SK-N-SH treated with all-trans-retinoic acid at 6 μM for 48 hours (cell line): ENCODE measurements at regions not wholly inside any gene's neighbourhood (a gene's known extent, or its start where the extent isn't known, plus 50 kb on each side); places are given as distances from the start of the nearest gene placed in this dataset.

Experiments
- ATAC-seq: fragments of 200-7000 bp; cut with Tn5 transposase; 3 replicates; pipeline ENCODE4 v1.9.1; 2020; ENCODE audit warnings: mild to moderate bottlenecking, moderate library complexity
- ARNTL ChIP-seq: fragments of 450-650 bp; formaldehyde crosslinking; IDR thresholded peaks from 2 replicates; pipeline ENCODE4 v1.5.0; 2020; ENCODE audit warnings: low read depth, mild to moderate bottlenecking, moderate library complexity, borderline replicate concordance
- BACH2 ChIP-seq: fragments of 250-450 bp; sonication (Bioruptor Pico); IDR thresholded peaks from 2 replicates; pipeline ENCODE4 v1.9.0; 2021; ENCODE audit warnings: mild to moderate bottlenecking, borderline replicate concordance
- CSDC2 ChIP-seq: fragments of 250-450 bp; sonication (Bioruptor Pico); IDR thresholded peaks from 2 replicates; pipeline ENCODE4 v1.5.0; 2020; ENCODE audit warnings: mild to moderate bottlenecking, moderate library complexity
- ESRRG ChIP-seq: fragments of 250-450 bp; sonication (Bioruptor Pico); IDR thresholded peaks from 2 replicates; pipeline ENCODE4 v1.6.1; 2021; ENCODE audit warnings: mild to moderate bottlenecking
- GLIS3 ChIP-seq: fragments of 250-450 bp; sonication (Bioruptor Pico); IDR thresholded peaks from 2 replicates; pipeline ENCODE4 v1.5.0; 2020; ENCODE audit warnings: mild to moderate bottlenecking, moderate library complexity
- ISL1 ChIP-seq: fragments of 250-450 bp; sonication (Bioruptor Pico); IDR thresholded peaks from 2 replicates; pipeline ENCODE4 v2.1.2; 2022; ENCODE audit warnings: mild to moderate bottlenecking, moderate library complexity
- OSR1 ChIP-seq: fragments of 250-450 bp; sonication (Bioruptor Pico); IDR thresholded peaks from 2 replicates; pipeline ENCODE4 v1.8.0; 2022; ENCODE audit warnings: moderate library complexity, mild to moderate bottlenecking, inconsistent platforms
- PPARA ChIP-seq: fragments of 250-450 bp; sonication (Bioruptor Pico); IDR thresholded peaks from 2 replicates; pipeline ENCODE4 v1.5.0; 2020; ENCODE audit warnings: mild to moderate bottlenecking, borderline replicate concordance
- RARB ChIP-seq: fragments of 250-450 bp; sonication (Bioruptor Pico); IDR thresholded peaks from 2 replicates; pipeline ENCODE4 v1.8.0; 2021; ENCODE audit warnings: mild to moderate bottlenecking, moderate library complexity
- SNAI2 ChIP-seq: fragments of 250-450 bp; sonication (Bioruptor Pico); IDR thresholded peaks from 2 replicates; pipeline ENCODE4 v1.5.0; 2020; ENCODE audit warnings: mild to moderate bottlenecking, moderate library complexity
- TCF4 ChIP-seq: fragments of 250-450 bp; sonication (Bioruptor Pico); IDR thresholded peaks from 2 replicates; pipeline ENCODE4 v1.8.0; 2021; ENCODE audit warnings: mild to moderate bottlenecking, moderate library complexity, borderline replicate concordance
- ZFP3 ChIP-seq: fragments of 250-450 bp; sonication (Bioruptor Pico); IDR thresholded peaks from 2 replicates; pipeline ENCODE4 v1.5.0; 2020; ENCODE audit warnings: mild to moderate bottlenecking, moderate library complexity
- ZFP30 ChIP-seq: fragments of 450-650 bp; formaldehyde crosslinking; IDR thresholded peaks from 2 replicates; pipeline ENCODE4 v1.5.0; 2022; ENCODE audit warnings: mild to moderate bottlenecking, moderate library complexity
- ZNF565 ChIP-seq: fragments of 450-650 bp; formaldehyde crosslinking; conservative IDR thresholded peaks from 2 replicates; pipeline ENCODE4 v1.5.0; 2020; ENCODE audit warnings: low read depth, mild to moderate bottlenecking, moderate library complexity
- ZNF70 ChIP-seq: fragments of 450-650 bp; formaldehyde crosslinking; IDR thresholded peaks from 2 replicates; pipeline ENCODE4 v1.5.0; 2020; ENCODE audit warnings: mild to moderate bottlenecking, moderate library complexity
- ZNF8 ChIP-seq: fragments of 450-650 bp; formaldehyde crosslinking; IDR thresholded peaks from 2 replicates; pipeline ENCODE4 v1.5.0; 2020; ENCODE audit warnings: mild to moderate bottlenecking, moderate library complexity
- TF ChIP-seq, protein P1 (sequence below): fragments of 250-450 bp; sonication (Bioruptor Pico); IDR thresholded peaks from 2 replicates; pipeline ENCODE4 v1.5.1; 2020; ENCODE audit warnings: low read depth, mild to moderate bottlenecking, moderate library complexity
- TF ChIP-seq, protein P2 (sequence below): fragments of 250-450 bp; sonication (Bioruptor Pico); IDR thresholded peaks from 2 replicates; pipeline ENCODE4 v1.5.0; 2020; ENCODE audit warnings: mild to moderate bottlenecking, moderate library complexity
- TF ChIP-seq, protein P3 (sequence below): fragments of 250-450 bp; sonication (Bioruptor Pico); IDR thresholded peaks from 2 replicates; pipeline ENCODE4 v1.5.1; 2021; ENCODE audit warnings: mild to moderate bottlenecking, moderate library complexity
- TF ChIP-seq, protein P4 (sequence below): fragments of 250-450 bp; sonication (Bioruptor Pico); IDR thresholded peaks from 2 replicates; pipeline ENCODE4 v1.8.0; 2021; ENCODE audit warnings: low read depth, mild to moderate bottlenecking, moderate library complexity, borderline replicate concordance

DNA sequence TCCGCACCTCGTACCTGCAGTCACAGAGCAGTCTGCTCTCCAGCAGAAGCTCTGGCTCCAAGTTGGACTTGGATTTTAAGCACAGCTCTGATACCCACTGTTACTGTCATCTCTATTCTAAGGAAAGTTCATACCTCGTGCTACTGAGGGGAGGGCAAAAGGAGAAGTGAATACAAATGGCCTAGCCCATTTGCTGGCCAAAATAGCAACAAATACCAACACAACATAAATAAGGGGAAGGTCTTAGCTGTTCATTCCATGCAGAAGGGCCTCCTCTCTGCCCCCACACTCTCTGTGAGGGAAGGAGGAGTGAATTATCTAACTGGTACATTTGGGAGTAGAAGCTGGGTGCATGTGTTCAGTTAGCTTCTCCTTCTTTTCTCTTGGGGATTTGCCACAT lies 739.4 kb upstream of the RAB6C start:
- TF ChIP-seq OSR1 (no peak), ZNF565 (CRISPR knock-in tag) (no peak), ZNF70 (no peak), CSDC2 (CRISPR knock-in tag) (no peak), PPARA (CRISPR knock-in tag) (no peak), ARNTL (no peak), ZFP3 (CRISPR knock-in tag) (no peak), RARB (no peak), TCF4 (no peak), ZFP30 (CRISPR knock-in tag) (no peak), SNAI2 (CRISPR knock-in tag) (no peak), BACH2 (CRISPR knock-in tag) (no peak), ISL1 (CRISPR knock-in tag) (no peak), ZNF8 (CRISPR knock-in tag) (no peak), GLIS3 (no peak), ESRRG (no peak)
- TF ChIP-seq, protein P1, sequence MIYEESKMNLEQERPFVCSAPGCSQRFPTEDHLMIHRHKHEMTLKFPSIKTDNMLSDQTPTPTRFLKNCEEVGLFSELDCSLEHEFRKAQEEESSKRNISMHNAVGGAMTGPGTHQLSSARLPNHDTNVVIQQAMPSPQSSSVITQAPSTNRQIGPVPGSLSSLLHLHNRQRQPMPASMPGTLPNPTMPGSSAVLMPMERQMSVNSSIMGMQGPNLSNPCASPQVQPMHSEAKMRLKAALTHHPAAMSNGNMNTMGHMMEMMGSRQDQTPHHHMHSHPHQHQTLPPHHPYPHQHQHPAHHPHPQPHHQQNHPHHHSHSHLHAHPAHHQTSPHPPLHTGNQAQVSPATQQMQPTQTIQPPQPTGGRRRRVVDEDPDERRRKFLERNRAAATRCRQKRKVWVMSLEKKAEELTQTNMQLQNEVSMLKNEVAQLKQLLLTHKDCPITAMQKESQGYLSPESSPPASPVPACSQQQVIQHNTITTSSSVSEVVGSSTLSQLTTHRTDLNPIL (CRISPR knock-in tag), result no peak
- TF ChIP-seq, protein P2, sequence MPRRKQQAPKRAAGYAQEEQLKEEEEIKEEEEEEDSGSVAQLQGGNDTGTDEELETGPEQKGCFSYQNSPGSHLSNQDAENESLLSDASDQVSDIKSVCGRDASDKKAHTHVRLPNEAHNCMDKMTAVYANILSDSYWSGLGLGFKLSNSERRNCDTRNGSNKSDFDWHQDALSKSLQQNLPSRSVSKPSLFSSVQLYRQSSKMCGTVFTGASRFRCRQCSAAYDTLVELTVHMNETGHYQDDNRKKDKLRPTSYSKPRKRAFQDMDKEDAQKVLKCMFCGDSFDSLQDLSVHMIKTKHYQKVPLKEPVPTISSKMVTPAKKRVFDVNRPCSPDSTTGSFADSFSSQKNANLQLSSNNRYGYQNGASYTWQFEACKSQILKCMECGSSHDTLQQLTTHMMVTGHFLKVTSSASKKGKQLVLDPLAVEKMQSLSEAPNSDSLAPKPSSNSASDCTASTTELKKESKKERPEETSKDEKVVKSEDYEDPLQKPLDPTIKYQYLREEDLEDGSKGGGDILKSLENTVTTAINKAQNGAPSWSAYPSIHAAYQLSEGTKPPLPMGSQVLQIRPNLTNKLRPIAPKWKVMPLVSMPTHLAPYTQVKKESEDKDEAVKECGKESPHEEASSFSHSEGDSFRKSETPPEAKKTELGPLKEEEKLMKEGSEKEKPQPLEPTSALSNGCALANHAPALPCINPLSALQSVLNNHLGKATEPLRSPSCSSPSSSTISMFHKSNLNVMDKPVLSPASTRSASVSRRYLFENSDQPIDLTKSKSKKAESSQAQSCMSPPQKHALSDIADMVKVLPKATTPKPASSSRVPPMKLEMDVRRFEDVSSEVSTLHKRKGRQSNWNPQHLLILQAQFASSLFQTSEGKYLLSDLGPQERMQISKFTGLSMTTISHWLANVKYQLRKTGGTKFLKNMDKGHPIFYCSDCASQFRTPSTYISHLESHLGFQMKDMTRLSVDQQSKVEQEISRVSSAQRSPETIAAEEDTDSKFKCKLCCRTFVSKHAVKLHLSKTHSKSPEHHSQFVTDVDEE (CRISPR knock-in tag), result no peak
- TF ChIP-seq, protein P3, sequence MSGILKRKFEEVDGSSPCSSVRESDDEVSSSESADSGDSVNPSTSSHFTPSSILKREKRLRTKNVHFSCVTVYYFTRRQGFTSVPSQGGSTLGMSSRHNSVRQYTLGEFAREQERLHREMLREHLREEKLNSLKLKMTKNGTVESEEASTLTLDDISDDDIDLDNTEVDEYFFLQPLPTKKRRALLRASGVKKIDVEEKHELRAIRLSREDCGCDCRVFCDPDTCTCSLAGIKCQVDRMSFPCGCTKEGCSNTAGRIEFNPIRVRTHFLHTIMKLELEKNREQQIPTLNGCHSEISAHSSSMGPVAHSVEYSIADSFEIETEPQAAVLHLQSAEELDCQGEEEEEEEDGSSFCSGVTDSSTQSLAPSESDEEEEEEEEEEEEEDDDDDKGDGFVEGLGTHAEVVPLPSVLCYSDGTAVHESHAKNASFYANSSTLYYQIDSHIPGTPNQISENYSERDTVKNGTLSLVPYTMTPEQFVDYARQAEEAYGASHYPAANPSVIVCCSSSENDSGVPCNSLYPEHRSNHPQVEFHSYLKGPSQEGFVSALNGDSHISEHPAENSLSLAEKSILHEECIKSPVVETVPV (CRISPR knock-in tag), result no peak
- no peak for ATAC-seq

DNA sequence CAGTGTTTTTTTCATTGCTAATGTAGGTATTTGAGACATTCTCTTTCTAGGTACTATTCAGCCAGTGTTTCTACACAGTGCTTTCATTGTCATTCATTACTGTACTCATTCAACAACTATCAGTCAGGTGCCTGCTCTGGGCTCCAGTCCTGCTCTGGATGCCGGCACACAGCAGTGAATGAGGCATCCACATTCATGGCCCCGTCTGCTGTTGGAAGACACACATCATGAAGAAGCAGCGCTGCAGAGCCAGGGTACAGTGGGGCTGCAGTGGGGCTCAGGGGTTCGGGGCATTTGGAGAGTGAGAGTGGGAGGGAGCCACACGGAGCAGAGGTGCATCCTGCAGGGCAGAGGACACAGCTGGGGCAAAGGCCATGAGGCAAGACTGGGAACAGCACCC lies 737.2 kb upstream of the RAB6C start:
- ATAC-seq, result no peak
- TF ChIP-seq, protein P4, sequence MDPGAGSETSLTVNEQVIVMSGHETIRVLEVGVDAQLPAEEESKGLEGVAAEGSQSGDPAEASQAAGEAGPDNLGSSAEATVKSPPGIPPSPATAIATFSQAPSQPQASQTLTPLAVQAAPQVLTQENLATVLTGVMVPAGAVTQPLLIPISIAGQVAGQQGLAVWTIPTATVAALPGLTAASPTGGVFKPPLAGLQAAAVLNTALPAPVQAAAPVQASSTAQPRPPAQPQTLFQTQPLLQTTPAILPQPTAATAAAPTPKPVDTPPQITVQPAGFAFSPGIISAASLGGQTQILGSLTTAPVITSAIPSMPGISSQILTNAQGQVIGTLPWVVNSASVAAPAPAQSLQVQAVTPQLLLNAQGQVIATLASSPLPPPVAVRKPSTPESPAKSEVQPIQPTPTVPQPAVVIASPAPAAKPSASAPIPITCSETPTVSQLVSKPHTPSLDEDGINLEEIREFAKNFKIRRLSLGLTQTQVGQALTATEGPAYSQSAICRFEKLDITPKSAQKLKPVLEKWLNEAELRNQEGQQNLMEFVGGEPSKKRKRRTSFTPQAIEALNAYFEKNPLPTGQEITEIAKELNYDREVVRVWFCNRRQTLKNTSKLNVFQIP, result no peak
- TF ChIP-seq ZNF70, result no peak
- no peak for TF ChIP-seq ISL1 (CRISPR knock-in tag)
- no peak for TF ChIP-seq BACH2 (CRISPR knock-in tag)
- TF ChIP-seq ARNTL, result no peak
- TF ChIP-seq, protein P3 (CRISPR knock-in tag), result no peak
- TF ChIP-seq OSR1, result no peak
- TF ChIP-seq ZNF8 (CRISPR knock-in tag), result no peak
- TF ChIP-seq, protein P2 (CRISPR knock-in tag), result no peak
- no peak for TF ChIP-seq CSDC2 (CRISPR knock-in tag)
- TF ChIP-seq ZFP3 (CRISPR knock-in tag), result no peak
